ENCODE measurements at regions not wholly inside any gene's neighbourhood (a gene's known extent, or its start where the extent isn't known, plus 50 kb on each side); places are given as distances from the start of the nearest gene placed in this dataset.
A peak's percentile ranks its signal among the peaks of the same experiment; 100 is the strongest.

DNA sequence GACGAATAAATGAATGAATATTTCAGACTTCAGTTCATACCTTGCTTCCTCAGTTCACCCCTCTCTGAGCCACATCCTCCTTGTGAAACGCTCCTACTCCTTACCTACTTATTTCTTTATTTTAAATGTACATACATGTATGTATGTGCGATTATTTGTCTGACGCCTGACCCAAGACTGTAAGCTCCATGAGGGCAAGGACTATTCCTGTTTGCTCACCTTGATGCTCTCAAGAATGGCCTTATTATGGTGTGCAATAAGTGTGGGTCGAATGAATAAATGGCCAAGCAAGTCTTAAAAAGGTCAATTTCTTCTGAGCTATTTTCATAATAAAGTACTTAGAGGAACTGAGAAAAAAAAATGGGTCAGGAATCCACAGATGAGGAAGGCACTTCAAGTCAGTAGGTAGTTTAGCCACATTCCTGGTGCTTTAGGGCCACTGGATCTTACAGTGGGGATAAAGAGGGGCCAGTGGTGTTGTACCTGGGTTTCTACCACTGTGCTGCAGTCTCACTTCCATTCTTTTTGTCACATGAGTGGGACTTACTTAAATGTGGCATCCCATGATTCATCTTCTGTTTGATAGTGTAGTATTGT is 74.7 kb downstream of the SDC1 start:
- DNase-seq (ENCODE audit: low spot score): no peak

DNA sequence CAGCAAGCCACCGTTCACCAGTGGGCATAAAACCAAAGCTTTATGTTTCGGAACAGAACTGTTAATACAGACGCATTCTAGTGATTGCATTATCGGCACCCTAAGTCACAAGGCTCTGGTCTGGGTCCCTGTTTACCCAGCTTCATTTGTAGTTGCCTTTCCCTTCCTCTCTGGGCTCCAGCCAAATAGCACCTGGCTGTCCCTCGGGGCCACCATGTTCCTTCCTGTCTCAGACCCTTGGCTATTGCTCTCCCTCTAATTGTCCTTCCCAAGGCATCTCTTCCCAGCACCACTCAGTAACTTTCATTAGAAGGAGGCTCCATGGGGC is 75.3 kb downstream of the SDC1 start:
- DNase-seq (ENCODE audit: low spot score): no peak

DNA sequence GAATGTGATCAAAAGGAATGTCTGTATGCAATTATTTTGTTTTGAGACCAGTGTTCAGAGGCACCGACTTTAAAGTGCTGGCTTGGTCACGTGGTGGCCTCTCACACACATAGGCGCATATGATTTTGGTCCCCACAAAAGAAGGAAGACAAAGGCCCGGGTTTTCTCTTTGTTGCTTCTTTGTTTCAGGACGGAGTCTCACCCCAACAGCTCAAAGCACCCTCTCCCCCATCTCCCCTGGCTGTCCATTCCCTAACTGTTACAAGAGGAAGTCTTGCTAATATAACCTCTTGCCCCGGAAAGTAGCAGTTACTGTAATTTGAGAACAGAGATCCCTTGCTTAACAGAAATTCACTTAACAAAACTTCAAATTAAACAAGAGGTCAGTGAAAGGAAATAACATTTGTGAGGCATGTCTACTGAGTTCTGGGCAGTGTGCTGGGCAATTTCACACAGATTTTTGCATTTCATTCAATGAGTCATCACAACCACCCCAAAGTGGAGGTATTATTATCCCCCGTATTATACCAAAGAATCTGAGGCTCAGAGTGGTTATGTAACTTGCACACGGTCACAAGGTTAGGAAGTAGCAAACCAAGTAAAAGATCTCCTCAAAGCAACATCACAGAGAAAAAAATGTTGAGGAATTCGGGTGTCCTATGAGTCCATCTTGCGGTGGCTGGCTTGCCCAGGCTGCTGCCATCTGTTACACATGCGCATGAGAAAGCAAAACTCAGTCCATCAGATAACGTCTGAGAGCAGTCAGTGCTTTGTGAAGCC is 75.8 kb downstream of the SDC1 start:
- peak; percentile 53 for DNase-seq (ENCODE audit: low spot score)

DNA sequence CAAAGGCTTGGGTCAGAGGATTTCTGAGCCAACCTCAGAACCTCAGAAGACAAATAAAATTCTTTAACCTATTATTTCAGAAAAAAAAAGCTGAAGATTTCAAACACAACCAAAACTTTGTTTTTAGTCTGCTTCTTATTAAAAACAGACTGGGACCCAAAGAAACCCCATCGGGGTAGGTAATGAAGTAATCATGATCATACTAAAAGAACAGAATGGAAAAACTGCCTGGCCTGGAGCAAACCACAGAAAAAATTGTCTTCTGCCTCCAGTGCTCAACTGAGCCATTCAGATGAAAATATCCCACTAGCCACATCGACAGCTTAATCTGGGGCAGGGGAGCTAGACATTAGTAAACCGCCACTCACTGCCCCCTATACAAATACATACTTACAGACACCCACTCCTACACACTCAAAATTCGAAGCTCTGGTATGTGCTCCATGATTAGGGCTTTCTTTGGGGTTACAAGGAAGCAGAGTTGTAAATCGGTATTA is 76.5 kb downstream of the SDC1 start:
- no peak for DNase-seq (ENCODE audit: low spot score)

DNA sequence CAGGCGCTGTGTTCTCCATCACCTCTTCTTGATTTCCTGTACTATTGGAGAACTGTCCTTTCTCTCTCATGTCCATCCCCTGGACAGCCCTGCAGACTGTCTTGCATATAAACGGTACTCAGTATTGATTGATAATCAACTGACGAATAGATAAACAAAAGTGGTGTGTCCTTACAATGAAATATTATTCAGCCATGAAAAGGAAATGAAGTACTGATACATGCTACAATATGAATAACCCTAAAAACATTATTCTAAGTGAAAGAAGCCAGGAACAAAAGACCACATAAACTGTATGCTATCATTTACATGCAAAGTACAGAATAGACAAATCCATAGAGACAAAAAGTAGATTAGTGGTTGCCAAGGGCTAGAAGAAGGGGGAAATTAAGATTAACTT is 77.6 kb downstream of the SDC1 start:
- DNase-seq (ENCODE audit: low spot score): no peak

DNA sequence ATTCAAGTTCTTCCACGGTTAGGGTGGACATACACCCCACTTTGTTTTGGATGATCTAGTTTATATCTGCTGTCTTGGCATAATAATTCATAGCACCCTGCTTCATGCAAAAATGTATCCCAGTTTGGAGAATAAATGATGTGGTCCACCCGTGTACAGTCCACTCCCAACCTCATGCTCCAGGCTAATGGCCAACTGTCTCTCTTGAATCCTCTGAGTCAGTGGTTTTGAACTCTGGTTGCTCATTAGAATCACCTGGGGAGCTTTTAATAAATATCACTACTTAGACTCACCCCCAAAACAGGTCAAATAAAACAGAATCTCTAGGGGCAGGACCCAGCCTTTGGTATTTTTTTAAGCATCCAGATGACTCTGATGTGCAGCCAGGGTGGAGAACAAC is 78.5 kb downstream of the SDC1 start:
- DNase-seq (ENCODE audit: low spot score): no peak

DNA sequence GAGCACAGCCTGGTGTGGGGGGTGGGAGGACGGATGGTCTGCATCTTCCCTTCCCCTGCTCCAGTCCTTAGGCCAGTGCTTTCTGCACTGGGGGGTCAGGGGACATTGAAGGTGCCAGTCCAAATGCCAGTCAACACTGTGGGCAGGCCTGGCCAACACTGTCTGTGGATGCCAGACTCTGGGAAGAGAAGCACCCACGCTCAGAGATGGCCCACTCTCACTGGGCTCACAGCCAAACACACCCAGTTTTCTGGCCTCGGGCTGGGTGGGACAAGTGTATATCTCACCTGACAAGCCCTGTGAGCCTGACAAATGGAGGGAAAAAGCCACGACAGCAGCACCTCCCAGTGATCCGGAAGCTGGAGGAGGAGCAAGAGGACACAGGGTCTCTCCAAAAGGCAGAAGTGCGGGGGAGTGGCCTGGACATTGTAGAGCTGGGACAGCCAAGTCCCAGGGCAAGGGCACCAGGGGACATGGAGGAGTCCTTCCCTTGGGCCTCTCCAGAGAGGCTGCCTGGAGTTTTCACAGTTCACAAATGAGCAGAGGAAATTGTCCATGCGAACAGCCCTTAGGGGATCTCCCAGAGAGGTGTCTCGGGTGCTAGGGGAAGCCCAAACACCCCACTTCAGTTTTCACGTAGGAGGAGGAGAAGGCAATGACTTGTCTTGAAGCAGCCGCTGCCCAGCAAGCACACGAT is 79.3 kb downstream of the SDC1 start:
- DNase-seq (ENCODE audit: low spot score): no peak

DNA sequence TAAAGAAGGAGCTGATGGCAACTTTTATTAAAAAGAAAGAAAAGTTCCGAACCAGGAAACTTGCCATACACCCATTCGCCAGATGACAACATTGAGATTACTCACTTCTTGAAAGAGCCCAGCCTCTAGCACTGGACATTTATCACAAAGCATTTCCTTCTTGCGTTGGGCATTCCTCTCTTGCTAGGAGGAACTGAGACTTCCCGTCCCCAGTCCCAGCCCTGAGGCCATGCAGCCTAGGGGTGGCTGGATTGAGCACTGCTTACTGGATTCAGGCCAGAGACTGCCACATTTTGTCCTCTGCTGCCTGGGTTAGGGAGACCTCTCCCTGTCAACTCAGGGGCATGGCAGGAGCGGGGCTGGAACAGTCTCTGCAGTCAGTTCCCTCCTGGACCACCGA is 80.1 kb downstream of the SDC1 start:
- no peak for DNase-seq (ENCODE audit: low spot score)

DNA sequence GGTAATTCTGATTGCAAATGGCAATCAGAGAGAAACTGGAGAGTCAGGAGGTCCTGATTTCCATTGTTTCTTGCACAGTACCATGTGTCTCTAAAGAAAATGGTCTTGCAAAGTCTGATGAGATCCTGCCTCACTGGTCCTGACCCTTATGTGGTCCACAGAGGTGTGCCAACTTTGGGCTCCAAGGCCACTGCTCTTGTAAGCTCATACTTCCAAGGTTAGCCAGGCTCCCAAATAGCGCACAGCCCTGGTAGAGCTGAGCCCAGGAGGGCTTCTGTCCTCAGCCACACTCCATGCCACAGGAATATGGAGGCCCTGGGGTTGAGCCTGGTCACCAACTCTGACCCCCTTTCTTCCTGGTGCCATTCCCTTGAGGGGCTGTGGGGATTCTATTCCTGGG is 80.7 kb downstream of the SDC1 start:
- DNase-seq (ENCODE audit: low spot score): no peak

DNA sequence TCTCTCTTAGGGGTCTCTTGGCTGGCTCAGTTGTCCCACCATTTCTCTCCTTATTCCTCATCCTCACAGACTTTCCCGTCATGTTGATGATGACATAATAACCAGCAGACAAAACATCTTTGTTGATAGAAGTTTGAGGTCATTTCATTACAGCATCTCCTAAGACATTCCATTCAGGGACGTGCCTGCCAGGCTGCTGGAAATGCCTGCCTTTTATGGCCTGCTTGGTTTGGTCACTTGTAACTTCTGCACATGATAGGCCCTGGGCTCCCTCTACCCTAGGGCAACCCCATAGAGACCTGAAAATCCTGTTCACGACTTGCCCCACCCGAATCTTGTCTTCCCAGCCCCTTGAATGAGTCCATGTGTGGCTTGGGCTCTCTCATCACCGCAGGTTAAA is 81.7 kb downstream of the SDC1 start:
- DNase-seq (ENCODE audit: low spot score): no peak

DNA sequence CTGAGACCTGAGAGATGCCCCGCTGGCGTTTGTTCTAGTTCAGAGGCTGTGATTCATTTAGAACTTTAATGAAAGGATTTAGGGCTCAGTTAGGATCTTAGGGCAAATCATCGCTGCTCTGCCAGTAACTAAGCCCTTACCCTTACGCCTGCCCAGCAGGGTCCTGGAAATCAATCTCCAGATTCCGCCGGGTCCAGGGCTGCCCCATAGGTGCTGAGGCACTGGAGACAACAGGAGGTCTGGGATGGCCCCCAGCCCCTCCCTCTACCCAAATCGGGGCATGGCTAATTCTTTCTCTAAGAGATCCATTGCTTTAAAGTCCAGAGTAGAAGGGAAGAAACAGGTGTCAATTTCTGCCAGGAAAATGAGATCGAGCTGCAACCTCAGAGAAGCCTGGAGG is 83.1 kb downstream of the SDC1 start:
- DNase-seq (ENCODE audit: low spot score): no peak

DNA sequence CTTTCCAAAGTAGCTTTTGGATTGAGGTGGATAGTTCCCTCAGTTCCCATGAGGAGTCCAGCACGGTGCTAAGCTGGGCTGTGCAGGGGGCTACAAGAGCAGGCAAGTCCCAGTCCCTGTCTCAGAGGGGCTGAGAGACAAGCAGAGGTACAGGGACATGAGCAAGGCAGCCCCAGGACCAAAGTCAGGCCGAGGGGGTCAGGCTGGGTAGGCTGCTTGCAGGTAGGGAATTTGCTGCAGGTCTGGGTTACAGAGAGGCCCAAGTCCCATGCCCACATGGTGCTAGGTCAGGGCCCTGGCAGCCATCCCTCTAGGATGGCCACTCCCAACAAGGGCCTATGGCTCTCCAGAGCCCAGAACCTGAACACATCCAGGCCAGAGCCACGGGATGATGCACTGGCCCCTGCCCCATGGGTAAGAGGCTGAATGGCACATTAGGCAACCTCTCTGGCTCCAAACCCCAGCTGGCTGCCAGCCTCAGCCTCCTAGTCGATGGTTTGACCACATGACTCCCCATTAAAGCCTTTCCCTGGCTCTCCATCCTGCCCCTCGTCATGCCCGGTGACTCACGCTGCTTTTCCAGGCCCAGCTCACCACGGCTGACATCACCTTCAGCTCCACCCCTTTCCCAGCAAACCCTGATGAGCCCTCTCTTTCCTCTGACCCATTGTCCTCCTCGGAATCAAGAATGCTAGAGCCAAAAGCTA is 83.7 kb downstream of the SDC1 start:
- peak; percentile 94 for DNase-seq (ENCODE audit: low spot score)

DNA sequence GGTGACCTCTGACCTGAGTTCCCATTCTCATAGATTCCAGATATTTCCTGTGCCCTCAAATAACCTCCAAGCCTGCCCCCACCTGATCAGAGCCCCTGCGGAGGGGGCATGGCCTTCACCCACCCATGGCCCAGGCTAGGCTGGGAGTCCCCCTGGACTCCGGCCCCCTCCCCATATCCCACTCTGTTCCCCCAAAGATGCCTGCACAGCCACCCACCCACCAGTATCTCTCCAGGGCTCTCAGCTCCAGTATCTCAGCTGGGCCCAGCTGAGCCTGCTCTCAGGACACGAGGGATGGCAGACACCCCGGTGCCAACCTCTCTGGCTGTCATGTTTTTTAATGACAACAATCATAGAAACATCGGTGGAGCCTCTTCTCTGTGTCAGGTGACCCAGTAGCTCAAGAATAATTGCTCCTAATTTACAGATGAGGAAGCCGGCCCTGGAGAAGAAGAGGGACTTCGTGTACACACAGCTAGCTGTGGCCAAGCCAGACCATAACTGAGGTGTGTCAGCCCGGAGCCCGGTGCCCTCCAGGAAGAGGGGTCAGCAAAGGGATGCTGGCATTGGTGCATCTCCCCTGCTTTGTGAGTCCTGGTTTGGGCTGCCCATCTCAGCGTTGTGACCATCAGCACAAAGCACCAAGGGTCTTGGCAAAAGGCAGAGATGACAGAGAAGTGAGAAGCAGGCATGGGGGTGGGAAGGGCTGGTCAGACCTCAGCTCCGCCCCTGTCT is 84.4 kb downstream of the SDC1 start:
- no peak for DNase-seq (ENCODE audit: low spot score)

DNA sequence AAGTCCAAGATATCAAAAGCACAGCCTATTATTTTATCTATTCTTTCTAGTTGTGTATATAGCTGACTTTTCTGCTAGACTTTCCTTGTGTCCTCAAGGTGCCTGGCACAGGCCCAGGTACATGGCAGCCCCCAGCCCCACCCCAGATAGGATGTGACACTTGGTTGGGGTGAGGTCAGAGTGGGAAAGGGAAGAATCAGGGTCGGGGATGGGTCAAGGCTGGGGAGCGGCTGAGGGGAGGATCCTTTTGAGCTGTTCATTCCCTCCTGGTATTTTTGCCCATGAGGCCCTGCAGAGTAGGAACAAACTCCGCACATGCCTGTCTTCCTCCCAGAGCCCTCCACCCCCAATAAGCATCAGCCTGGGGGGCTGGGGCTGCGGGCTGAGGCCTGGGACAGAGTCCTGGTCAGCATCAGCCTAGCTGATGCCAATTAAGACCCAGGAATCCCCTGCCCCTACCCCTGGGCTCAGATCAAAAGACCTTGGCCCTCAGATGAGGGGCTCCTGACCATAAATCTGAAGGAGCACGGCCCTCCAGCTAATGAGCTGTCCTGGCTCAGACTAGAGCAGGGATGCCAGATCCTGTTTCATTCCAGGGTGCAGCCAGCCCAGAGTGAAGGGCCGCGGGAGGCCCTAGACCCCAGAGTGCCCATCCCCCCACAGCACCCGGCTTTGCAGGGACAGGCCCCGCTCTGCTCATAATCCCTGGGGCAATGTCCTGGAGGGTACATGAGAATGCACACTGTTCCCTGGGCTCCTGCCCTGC is 85.3 kb downstream of the SDC1 start:
- DNase-seq (ENCODE audit: low spot score): no peak

DNA sequence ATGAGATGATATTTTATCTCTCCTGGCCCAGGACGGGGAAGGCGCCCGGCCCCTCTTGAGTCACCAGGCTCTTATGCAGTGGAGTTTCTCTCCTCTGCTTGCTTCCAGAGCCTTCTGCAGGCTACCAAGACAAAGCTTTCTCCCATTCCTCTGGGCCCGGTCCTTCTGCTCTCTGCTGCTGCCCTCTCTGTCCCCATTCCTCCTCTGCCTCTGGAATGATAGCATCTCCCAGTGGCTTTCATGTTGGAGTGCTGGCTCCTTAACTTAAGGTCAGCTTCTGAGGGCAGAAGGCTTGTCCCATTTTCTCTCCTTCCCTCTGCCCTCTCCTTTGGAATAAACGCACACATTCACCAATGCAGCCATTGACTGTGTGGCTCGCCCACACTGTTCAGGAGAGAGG is 86.2 kb downstream of the SDC1 start:
- DNase-seq (ENCODE audit: low spot score): no peak

DNA sequence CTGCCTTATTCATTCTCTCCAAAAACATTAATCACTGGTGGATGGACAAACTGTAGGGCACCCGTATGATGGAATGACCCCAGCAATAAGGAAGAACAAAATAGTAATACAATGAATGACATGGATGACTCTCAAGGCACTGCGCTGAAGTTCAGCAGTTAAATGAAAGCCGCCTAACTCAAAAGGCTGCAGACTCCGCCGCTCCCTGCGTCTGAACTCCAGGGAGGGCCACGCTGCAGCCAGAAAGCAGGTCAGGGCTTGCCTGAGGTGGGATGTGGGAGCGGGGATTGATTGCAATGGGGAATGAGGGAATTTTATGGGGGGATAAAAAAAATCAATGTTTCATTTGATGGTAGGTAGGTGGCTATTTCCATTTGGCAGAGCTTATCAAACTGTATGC is 86.5 kb upstream of the LAPTM4A start:
- no peak for DNase-seq (ENCODE audit: low spot score)

DNA sequence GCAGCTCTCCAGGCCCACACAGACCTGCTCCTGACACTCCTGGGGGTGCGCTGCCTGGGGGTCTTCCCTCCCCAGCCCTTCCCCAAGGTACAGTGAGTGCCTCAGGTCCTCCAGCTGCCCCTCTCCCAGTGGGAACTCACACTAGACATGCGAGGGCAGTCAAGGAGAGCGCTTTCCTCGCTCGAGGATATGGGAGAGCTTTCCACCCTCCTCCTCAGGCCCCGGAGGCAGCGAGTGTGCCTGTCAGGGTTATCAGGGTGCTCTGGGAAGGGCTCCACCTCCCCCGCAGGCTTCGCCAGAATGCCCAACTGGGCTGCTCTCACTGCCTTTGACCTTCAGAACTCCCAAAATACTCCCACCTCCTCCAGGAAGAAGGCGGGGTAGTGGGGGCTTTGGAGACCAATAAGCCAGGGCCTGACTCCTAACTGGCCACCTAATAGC is 85.7 kb upstream of the LAPTM4A start:
- no peak for DNase-seq (ENCODE audit: low spot score)

DNA sequence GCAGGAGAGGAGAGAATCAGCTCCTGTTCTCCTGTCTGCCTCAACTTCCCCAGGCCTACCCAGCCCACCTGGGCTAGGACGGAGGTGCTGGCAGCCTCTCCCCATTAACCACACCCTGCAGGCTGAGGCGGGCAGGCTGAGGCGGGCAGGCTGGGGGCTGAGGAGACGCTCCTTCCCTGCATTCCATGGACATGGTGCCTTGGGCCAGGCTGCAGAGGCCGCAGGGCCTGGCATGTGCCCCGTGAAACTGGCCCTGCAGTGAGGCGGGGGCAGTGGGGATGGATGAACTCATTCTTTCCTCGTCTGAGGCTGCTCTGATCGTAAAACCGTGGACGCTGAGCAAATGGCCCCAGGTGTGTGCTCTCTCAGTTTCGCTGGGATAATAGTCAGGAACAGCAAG is 84.7 kb upstream of the LAPTM4A start:
- no peak for DNase-seq (ENCODE audit: low spot score)

DNA sequence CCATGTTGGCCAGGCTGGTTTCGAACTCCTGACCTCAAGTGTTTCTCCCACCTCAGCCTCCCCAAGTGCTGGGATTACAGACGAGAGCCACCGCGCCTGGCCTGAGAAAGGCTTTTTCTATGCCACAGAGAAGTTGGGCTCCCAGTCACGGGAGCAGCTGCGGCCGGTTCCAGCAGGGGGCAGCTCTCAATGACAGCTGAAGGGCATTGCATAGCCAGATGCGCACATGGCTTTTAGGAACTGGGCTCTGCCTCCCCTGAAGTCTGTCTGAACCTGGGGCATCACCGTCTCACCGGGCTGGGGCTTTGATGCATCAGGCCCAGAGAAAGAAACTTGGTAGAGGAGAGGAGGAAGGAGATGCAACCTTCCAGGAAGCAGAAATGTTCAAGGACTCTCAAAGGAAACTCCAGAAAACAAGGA is 84.2 kb upstream of the LAPTM4A start:
- DNase-seq (ENCODE audit: low spot score): peak; percentile 50

DNA sequence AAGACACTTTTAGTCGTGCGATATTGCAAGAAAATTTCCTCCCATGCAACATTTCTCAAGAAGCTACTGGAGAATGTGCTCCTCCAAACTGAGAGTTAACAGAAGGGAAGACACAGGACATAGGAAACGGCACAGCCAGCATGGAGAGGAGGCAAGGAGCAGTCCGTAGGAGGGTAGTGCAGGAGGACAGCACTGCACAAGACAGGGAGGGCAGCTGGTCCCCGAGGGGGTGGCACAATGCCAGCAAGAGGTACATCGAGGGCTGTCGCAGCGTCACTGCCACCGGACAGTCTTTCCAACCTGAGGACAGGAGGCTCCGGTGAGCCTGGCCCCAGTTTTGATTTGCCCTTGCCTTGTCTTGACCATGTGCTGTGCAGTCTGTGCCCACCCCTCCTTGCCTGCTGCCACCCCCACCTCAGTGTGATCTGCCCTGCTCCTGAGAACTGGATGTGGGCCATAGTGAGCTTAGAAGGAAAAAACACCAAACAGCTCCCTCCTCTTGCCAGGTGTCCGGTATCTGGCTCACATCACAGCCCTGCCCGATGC is 81.6 kb upstream of the LAPTM4A start:
- DNase-seq (ENCODE audit: low spot score): no peak

Data from kidney capillary endothelial cell (primary cell).